ENCODE measurements at regions not wholly inside any gene's neighbourhood (a gene's known extent, or its start where the extent isn't known, plus 50 kb on each side); places are given as distances from the start of the nearest gene placed in this dataset.

- TF ChIP-seq CTCF (IDR thresholded peaks at IDR 0.05) (no peak), EZH2 (IDR thresholded peaks at IDR 0.05; ENCODE audit: borderline replicate concordance, insufficient read depth, low read depth, low read length, poor library complexity, severe bottlenecking) (no peak)
- Histone ChIP-seq H3K9me3 (ENCODE audit: control extremely low read depth in 1 of 3, control insufficient read depth in 2 of 3, insufficient read depth in 1 of 3, low read length in 2 of 3) (no peaks in the 10 kb centered on the region), H3K27ac (ENCODE audit: low read length in 2 of 2) (no peak overlapping the region), H3K36me3 (replicated peaks in 1 of 2; ENCODE audit: control extremely low read depth in 1 of 2, control insufficient read depth in 1 of 2, extremely low read depth in 1 of 2, insufficient read depth in 2 of 2, low read length in 1 of 2) (no peaks in the 10 kb centered on the region), H3K79me2 (ENCODE audit: control insufficient read depth, insufficient read depth, low read length) (no peaks in the 10 kb centered on the region), H2AFZ (ENCODE audit: insufficient read depth, low read depth, low read length, poor library complexity, severe bottlenecking) (no peak overlapping the region), H4K20me1 (ENCODE audit: control insufficient read depth, insufficient read depth, low read length, poor library complexity, severe bottlenecking) (no peaks in the 10 kb centered on the region), H3K4me2 (replicated peaks; ENCODE audit: low read depth, low read length, poor library complexity, severe bottlenecking) (no peak overlapping the region), H3K9ac (ENCODE audit: low read length) (no peak overlapping the region), H3K27me3 (replicated peaks in 1 of 4; ENCODE audit: control extremely low read depth in 1 of 4, control insufficient read depth in 3 of 4, insufficient read depth in 4 of 4, low read length in 3 of 4) (no peaks in the 10 kb centered on the region), H3K4me1 (ENCODE audit: control insufficient read depth in 2 of 2, insufficient read depth in 2 of 2, low read length in 2 of 2) (no peaks in the 10 kb centered on the region), H3K4me3 (ENCODE audit: control extremely low read depth in 1 of 5, extremely low read depth in 1 of 5, insufficient read depth in 1 of 5, low read depth in 2 of 5, low read length in 4 of 5) (no peak overlapping the region)
- DNase-seq (no peak), ATAC-seq (ENCODE audit: low read depth) (no peak)
- Mint-ChIP-seq H3K4me3 (no peak overlapping the region), H3K27me3 (no peaks in the 10 kb centered on the region), H3K9me3 (ENCODE audit: insufficient read depth) (no peaks in the 10 kb centered on the region), H3K27ac (no peak overlapping the region), H3K4me1 (no peaks in the 10 kb centered on the region)
- POLR2A ChIA-PET = no interaction called here
- intact Hi-C loops (cut with micrococcal nuclease) = no loop called here
- WGBS (ENCODE audit: insufficient coverage) = 100% methylated on average over 2 of the region's 3 CpGs
- CTCF ChIA-PET = no interaction called here
Measured at GRCh38 chr5:92930057-92930456, 651.0 kb downstream of the NR2F1-AS1 start.

GRCh38 chr5:92927291-92927778, 653.7 kb downstream of the NR2F1-AS1 start:
- Histone ChIP-seq H3K79me2 (ENCODE audit: control insufficient read depth, insufficient read depth, low read length) (no peaks in the 10 kb centered on the region), H3K4me2 (replicated peaks; ENCODE audit: low read depth, low read length, poor library complexity, severe bottlenecking) (no peak overlapping the region), H3K9ac (ENCODE audit: low read length) (no peak overlapping the region), H3K36me3 (replicated peaks in 1 of 2; ENCODE audit: control extremely low read depth in 1 of 2, control insufficient read depth in 1 of 2, extremely low read depth in 1 of 2, insufficient read depth in 2 of 2, low read length in 1 of 2) (no peaks in the 10 kb centered on the region), H3K27ac (ENCODE audit: low read length in 2 of 2) (no peak overlapping the region), H3K4me3 (ENCODE audit: control extremely low read depth in 1 of 5, extremely low read depth in 1 of 5, insufficient read depth in 1 of 5, low read depth in 2 of 5, low read length in 4 of 5) (no peak overlapping the region), H2AFZ (ENCODE audit: insufficient read depth, low read depth, low read length, poor library complexity, severe bottlenecking) (no peak overlapping the region), H3K4me1 (ENCODE audit: control insufficient read depth in 2 of 2, insufficient read depth in 2 of 2, low read length in 2 of 2) (no peaks in the 10 kb centered on the region), H3K27me3 (replicated peaks in 1 of 4; ENCODE audit: control extremely low read depth in 1 of 4, control insufficient read depth in 3 of 4, insufficient read depth in 4 of 4, low read length in 3 of 4) (no peaks in the 10 kb centered on the region), H3K9me3 (ENCODE audit: control extremely low read depth in 1 of 3, control insufficient read depth in 2 of 3, insufficient read depth in 1 of 3, low read length in 2 of 3) (no peaks in the 10 kb centered on the region), H4K20me1 (ENCODE audit: control insufficient read depth, insufficient read depth, low read length, poor library complexity, severe bottlenecking) (no peaks in the 10 kb centered on the region)
- ChIA-PET POLR2A (no interaction called here), CTCF (no interaction called here)
- Mint-ChIP-seq H3K9me3 (ENCODE audit: insufficient read depth) (no peaks in the 10 kb centered on the region), H3K27me3 (no peaks in the 10 kb centered on the region), H3K4me3 (no peak overlapping the region), H3K27ac (no peak overlapping the region), H3K4me1 (no peaks in the 10 kb centered on the region)
- no peak for DNase-seq
- ATAC-seq (ENCODE audit: low read depth) = no peak
- TF ChIP-seq EZH2 (IDR thresholded peaks at IDR 0.05; ENCODE audit: borderline replicate concordance, insufficient read depth, low read depth, low read length, poor library complexity, severe bottlenecking) (no peak), CTCF (IDR thresholded peaks at IDR 0.05) (no peak)
- 71% methylated on average over 4 of the region's 4 CpGs for WGBS (ENCODE audit: insufficient coverage)
- intact Hi-C loops (cut with micrococcal nuclease) = no loop called here

Data from B cell (primary cell).